Effector memory CD8-positive, alpha-beta T cell (primary cell): ENCODE measurements at regions not wholly inside any gene's neighbourhood (a gene's known extent, or its start where the extent isn't known, plus 50 kb on each side); places are given as distances from the start of the nearest gene placed in this dataset.

Experiments used
- ATAC-seq: fragments of 150-1000 bp; cut with Tn5 transposase; replicated peaks from 2 replicates; pipeline ENCODE4 v1.10.0; 2021; ENCODE audit warnings: mild to moderate bottlenecking, moderate library complexity
- DNase-seq, 3 experiments: peaks; one replicate each; pipeline ENCODE4 v3.0.0; 2021
- H3K27ac Mint-ChIP-seq, 2 donors: one replicate each; pipeline ENCODE4 v1.8.0; 2022; ENCODE audit warnings: mild to moderate bottlenecking in 2 of 2, mixed read lengths in 2 of 2, moderate library complexity in 2 of 2
- H3K27me3 Mint-ChIP-seq, 2 donors: one replicate each; pipeline ENCODE4 v1.8.0; 2022; ENCODE audit warnings: mixed read lengths in 2 of 2
- H3K36me3 Mint-ChIP-seq: one replicate; pipeline ENCODE4 v1.8.0; 2022; ENCODE audit warnings: mild to moderate bottlenecking, moderate library complexity, mixed read lengths; ENCODE audit not compliant: insufficient read depth
- H3K4me1 Mint-ChIP-seq, 2 donors: one replicate each; pipeline ENCODE4 v1.8.0; 2022; ENCODE audit warnings: low read depth in 2 of 2, mixed read lengths in 2 of 2
- H3K4me3 Mint-ChIP-seq, 2 donors: one replicate each; pipeline ENCODE4 v1.8.0; 2022; ENCODE audit warnings: mild to moderate bottlenecking in 2 of 2, mixed read lengths in 2 of 2, moderate library complexity in 2 of 2
- H3K9me3 Mint-ChIP-seq, 2 donors: one replicate each; pipeline ENCODE4 v1.8.0; 2022; ENCODE audit warnings: mixed read lengths in 2 of 2

- no peak overlapping the region for H3K4me3 Mint-ChIP-seq
- no peak for DNase-seq
- H3K36me3 Mint-ChIP-seq = peaks cover 3% of the 10 kb centered on the region
- ATAC-seq = no peak
- H3K27ac Mint-ChIP-seq = no peak overlapping the region
- no peaks in the 10 kb centered on the region for H3K9me3 Mint-ChIP-seq
- no peaks in the 10 kb centered on the region for H3K4me1 Mint-ChIP-seq
- H3K27me3 Mint-ChIP-seq = peaks cover 23 to 24% of the 10 kb centered on the region in 2 donors
These were observed 50.0 kb upstream of the ZNF644 start for GRCh38 chr1:91071838-91072237.
